Cardiac muscle cell (in vitro differentiated cells and primary cell): ENCODE measurements at regions not wholly inside any gene's neighbourhood (a gene's known extent, or its start where the extent isn't known, plus 50 kb on each side); places are given as distances from the start of the nearest gene placed in this dataset.
A peak's percentile ranks its signal among the peaks of the same experiment; 100 is the strongest.
"Not testable (repeated sequence)": the region's sequence is repeated elsewhere in the genome, so short reads cannot be mapped to it uniquely, and the experiment has no call there.

Source experiments
- DNase-seq, 2 donors: peaks; one replicate each; pipeline versions ENCODE4 v3.0.0 to v3.0.0-alpha.2; 2010 to 2017; ENCODE audit warnings: low read depth in 1 of 2, low spot score in 1 of 2
- H3K27ac ChIP-seq: fragments of 200-600 bp; sonication (generic); 2 replicates; pipeline ENCODE4 v1.5.1; 2016
- H3K27me3 ChIP-seq: fragments of 200-600 bp; sonication (generic); 2 replicates; pipeline ENCODE4 v1.6.0; 2016; ENCODE audit warnings: control low read depth
- H3K36me3 ChIP-seq: fragments of 200-600 bp; sonication (generic); 2 replicates; pipeline ENCODE4 v1.5.1; 2016; ENCODE audit warnings: control low read depth
- H3K4me1 ChIP-seq: fragments of 200-600 bp; sonication (generic); 2 replicates; pipeline ENCODE4 v1.8.1; 2017; ENCODE audit warnings: low read depth, mild to moderate bottlenecking, mixed run types
- H3K4me3 ChIP-seq: fragments of 200-600 bp; sonication (generic); 2 replicates; pipeline ENCODE4 v1.5.1; 2016; ENCODE audit warnings: mild to moderate bottlenecking
- H3K9me3 ChIP-seq: fragments of 200-600 bp; sonication (generic); 2 replicates; pipeline ENCODE4 v1.5.1; 2017; ENCODE audit warnings: low read depth, mild to moderate bottlenecking, control low read depth
- CTCF ChIP-seq: IDR thresholded peaks from 2 replicates; pipeline ENCODE4 v1.5.1; 2012; ENCODE audit warnings: low read depth, mild to moderate bottlenecking, low read length

- H3K4me1 ChIP-seq, result no peaks in the 10 kb centered on the region
- no peaks in the 10 kb centered on the region for H3K27me3 ChIP-seq
- H3K4me3 ChIP-seq, result no peak overlapping the region
- no peaks in the 10 kb centered on the region for H3K9me3 ChIP-seq
- no peak for TF ChIP-seq CTCF
- no peaks in the 10 kb centered on the region for H3K36me3 ChIP-seq
- H3K27ac ChIP-seq, result no peak overlapping the region
- DNase-seq, result no peak
Observed at GRCh38 chr4:79603681-79604080, 195.7 kb upstream of the GK2 start.

GRCh38 chr4:79599691-79600090 is 191.7 kb upstream of the GK2 start:
- H3K4me3 ChIP-seq, result no peak overlapping the region

GRCh38 chr4:79598801-79599200 is 190.8 kb upstream of the GK2 start:
- no peak for DNase-seq
- no peaks in the 10 kb centered on the region for H3K9me3 ChIP-seq
- no peak overlapping the region for H3K4me3 ChIP-seq
- TF ChIP-seq CTCF, result no peak
- H3K27ac ChIP-seq, result no peak overlapping the region
- no peaks in the 10 kb centered on the region for H3K36me3 ChIP-seq
- H3K27me3 ChIP-seq, result no peaks in the 10 kb centered on the region
- no peaks in the 10 kb centered on the region for H3K4me1 ChIP-seq

More at GRCh38 chr4:79599691-79600090, 191.7 kb upstream of the GK2 start:
- H3K36me3 ChIP-seq, result no peaks in the 10 kb centered on the region
- no peak for TF ChIP-seq CTCF
- H3K4me1 ChIP-seq, result no peaks in the 10 kb centered on the region
- H3K27ac ChIP-seq, result no peak overlapping the region
- DNase-seq, result no peak
- H3K9me3 ChIP-seq, result no peaks in the 10 kb centered on the region
- H3K27me3 ChIP-seq, result no peaks in the 10 kb centered on the region

- Histone ChIP-seq H3K4me3 (no peak overlapping the region), H3K36me3 (no peaks in the 10 kb centered on the region), H3K9me3 (no peaks in the 10 kb centered on the region), H3K27me3 (no peaks in the 10 kb centered on the region), H3K4me1 (no peaks in the 10 kb centered on the region), H3K27ac (no peak overlapping the region)
- TF ChIP-seq CTCF, result no peak
- no peak for DNase-seq
Observed at GRCh38 chr4:79598214-79598613, 190.2 kb upstream of the GK2 start.

GRCh38 chr4:79597266-79597665 is 189.2 kb upstream of the GK2 start:
- DNase-seq, result peak in 1 of 2 donors; percentile 86

GRCh38 chr4:79592218-79592617 is 184.2 kb upstream of the GK2 start:
- not testable (repeated sequence) for H3K4me3 ChIP-seq, DNase-seq, H3K36me3 ChIP-seq, H3K4me1 ChIP-seq, H3K27ac ChIP-seq, H3K27me3 ChIP-seq, H3K9me3 ChIP-seq

More at GRCh38 chr4:79597266-79597665, 189.2 kb upstream of the GK2 start:
- H3K4me1 ChIP-seq, result no peaks in the 10 kb centered on the region
- H3K27me3 ChIP-seq, result no peaks in the 10 kb centered on the region
- no peak overlapping the region for H3K4me3 ChIP-seq
- no peaks in the 10 kb centered on the region for H3K36me3 ChIP-seq
- TF ChIP-seq CTCF, result no peak
- H3K27ac ChIP-seq, result no peak overlapping the region
- no peaks in the 10 kb centered on the region for H3K9me3 ChIP-seq
